HUDEP-2 (cell line): ENCODE measurements at regions not wholly inside any gene's neighbourhood (a gene's known extent, or its start where the extent isn't known, plus 50 kb on each side); places are given as distances from the start of the nearest gene placed in this dataset.
"Not testable (repeated sequence)": the region's sequence is repeated elsewhere in the genome, so short reads cannot be mapped to it uniquely, and the experiment has no call there.

ENCODE experiments used
- DNase-seq, 76 experiments: peaks; one replicate each; lab custom pipeline; 2025; ENCODE audit not compliant: unreplicated experiment in 76 of 76; lab: John Stamatoyannopoulos, UW

DNA sequence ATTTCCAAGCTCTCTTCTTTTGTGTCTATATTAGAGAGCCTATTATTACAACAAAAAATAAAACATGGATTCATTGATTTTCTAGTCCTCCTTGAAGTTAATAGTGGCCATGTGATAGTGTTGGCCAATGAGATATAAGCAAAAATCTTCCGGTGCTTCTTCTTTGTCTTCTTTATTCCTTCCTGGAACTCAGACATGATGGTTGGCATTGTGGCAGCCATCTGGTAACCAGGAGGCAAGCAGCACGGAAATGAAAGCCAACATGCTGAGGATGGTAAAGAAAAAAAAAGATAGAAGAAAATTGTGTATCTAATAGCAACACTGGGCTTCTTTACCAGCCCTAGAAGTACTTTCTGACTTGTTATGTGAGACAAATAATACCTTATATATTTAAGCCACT lies 50.8 kb upstream of the SEL1L start:
- DNase-seq: no peak

DNA sequence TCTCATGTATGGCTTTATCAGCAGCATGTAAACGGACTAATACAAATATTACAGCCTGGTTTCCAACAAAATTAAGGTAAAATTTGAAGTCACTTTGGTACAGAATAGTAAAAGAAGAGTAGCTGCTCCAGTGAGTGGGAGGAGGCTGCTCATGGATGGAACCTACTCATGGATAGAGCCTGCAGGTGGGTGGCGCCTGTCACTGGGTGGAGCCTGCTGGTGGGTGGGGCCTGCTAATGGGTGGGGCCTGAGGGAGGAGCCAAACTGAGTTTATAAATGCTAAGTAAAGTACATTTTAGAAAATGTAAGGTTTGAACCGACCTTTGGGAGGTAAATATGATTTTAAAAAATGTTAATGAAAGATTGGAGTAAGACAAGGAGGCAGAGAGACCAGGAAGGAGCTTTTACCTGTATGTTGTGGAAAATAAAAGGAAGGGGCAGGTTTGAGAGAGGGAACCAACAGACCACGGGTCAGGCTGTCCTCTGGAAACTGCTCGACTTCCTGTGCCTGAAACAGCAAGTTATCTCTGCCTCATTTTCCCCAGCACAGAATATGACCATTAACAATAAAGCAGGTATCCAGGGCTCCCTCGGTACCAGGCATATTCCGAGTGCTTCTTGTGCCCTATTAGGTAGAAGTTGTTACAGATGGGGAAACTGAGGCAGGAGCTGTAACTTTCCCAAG lies 55.9 kb upstream of the SEL1L start:
- DNase-seq: peak in 3 of 76 experiments; percentile 3 to 11 (median 5)

DNA sequence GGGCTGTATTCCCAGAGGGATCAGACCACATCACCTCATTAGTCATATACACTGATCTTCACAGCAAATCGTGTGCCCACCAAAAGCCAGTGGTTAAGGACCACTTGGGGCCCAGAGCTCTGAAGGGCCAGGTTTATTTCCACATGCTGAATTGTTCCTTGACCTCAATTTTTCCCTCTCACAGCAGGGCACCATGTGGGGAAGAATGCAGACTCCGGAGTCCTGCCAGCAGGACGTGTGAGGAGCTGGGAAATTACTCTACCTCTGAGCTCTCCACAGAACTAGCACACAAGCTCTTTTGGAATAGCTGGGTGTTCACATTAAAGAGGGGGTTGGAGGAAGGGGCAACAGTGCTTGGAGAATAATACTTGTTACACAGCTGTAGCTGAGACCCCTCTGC lies 57.6 kb upstream of the SEL1L start:
- DNase-seq: no peak

DNA sequence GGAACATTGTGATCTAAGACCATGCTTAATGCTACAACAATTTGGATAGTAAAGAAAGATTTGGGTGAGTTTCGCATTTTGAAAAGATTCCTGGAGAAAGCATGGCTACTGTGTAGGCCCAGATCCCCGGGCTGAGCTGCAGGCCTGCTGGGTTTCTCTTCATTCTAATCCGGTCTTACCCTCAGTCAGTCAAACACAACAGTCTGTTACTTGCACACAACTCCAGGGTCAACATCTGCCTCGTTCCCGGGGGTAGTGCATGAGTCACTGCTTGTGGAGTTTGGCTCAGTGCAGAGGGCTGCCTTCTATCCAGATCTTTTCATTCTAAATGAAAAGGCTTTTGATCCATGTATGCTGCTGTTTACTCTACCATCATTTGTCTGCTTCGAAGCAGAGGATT lies 60.4 kb upstream of the SEL1L start:
- DNase-seq: no peak

DNA sequence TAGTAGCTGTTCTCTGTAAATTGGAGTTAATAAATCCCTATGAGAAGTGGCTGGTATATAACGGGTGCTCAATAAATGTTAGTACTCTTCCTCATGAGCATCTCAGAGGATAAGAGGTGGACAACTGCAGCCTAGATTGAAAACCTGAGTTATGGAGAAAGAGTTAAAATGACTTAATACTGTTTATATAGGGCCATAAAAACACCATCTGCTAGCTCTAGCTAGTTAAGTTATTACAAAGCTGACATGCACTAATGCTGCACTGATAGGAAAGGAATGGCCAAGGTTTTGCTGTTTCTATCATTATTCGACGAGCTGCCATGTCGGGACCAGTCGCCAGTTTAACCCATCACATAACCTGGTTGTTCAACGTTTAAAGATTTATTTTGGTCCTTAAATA lies 72.0 kb upstream of the SEL1L start:
- no peak for DNase-seq

DNA sequence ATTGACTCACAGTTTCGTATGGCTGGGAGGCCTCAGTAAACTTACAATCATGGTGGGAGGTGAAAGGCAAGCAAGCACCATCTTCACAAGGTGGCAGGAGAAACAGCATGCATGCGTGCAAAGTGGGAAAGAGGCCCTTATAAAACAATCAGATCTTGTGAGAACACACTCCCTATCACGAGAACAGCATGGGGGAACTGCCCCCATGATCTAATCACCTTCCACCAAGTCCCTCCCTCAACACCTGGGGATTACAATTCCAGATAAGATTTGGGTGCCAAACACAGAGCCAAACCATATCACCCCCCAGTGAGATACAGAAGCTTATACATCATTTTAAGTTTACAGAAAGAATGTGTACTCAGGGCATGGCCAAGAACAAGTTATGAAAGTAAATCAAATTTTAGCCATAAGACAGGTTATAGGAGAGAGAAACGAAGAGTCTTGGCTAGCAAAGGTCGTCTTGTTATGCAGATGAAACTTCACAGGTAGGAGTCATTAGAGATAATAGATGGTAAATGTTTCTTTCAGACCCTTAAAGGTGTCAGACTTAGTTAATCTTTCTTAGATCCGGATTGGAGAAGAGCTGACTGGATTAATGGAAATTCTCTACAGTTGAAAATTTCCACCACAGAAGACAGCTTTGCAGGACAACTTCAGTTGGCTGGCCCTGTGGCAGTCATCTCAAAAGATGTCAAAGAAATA lies 79.8 kb upstream of the SEL1L start:
- DNase-seq: no peak

DNA sequence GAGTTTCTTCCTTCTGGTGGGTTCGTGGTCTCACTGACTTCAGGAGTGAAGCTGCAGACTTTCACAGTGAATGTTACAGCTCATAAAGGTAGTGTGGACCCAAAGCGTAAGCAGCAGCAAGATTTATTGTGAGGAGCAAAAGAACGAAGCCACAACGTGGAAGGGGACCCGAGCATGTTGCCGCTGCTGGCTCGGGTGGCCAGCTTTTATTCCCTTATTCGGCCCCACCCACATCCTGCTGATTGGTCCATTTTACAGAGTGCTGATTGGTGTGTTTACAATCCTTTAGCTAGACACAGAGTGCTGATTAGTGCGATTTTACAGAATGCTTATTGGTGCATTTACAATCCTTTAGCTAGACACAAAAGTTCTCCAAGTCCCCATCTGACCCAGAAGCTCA lies 80.6 kb upstream of the SEL1L start:
- not testable (repeated sequence) for DNase-seq

DNA sequence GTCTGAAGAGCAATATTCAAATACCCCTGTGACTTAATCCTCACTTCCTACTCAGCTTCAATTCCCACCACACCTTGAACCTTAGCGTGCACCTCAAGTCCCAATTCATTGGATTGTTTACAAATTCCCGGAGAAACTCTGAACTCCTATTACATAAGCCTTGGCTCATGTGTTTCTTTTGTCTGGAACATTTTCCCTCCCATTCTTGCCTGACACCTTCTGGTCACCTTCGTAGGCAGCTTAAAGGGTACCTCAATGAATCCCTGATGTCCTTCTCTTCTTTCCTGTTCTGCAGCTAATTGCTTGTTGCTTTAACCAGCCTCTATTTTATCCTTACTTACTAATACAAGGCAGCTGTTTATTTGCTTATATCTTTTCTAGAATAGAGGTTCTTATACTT lies 85.0 kb upstream of the SEL1L start:
- DNase-seq: no peak

DNA sequence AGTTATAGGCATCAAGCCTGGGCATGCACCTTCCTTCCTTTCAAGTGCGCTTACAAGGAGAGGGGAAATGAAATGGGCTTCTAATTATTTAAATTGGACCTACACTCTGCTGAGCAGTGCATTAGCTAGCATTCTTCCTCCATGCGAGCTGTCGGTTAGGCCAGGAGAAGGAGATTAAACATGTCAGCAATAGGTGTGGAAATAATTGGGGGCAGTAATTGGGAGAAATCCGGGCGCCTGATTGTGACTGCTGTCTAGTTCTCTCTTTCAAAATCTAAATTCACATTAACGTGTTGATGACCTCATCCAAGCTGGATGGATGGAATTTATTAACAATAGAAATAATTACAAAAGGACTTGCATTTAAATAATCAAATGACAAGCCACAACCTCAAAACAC lies 86.2 kb upstream of the SEL1L start:
- no peak for DNase-seq

DNA sequence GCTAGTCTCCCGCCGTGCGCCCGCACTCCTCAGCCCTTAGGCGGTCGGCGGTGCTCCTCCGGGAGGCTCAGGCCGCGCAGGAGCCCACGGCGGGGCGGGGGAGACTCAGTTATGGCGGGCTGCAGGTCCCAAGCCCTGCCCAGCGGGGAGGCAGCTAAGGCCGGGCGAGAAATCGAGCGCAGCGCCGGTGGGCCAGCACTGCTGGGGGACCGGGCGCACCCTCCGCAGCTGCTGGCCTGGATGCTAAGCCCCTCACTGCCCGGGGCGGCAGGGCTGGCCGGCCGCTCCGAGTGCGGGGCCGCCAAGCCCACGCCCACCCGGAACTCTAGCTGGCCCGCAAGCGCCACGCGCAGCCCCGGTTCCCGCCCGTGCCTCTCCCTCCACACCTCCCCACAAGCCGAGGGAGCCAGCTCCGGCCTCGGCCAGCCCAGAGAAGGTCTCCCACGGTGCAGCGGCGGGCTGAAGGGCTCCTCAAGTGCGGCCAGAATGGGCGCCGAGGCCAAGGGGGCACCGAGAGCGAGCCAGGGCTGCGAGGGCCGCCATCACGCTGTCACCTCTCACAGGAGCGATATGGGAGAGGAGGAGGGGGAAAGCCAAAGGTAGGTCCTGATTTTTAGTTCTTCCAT lies 90.2 kb upstream of the SEL1L start:
- not testable (repeated sequence) for DNase-seq

DNA sequence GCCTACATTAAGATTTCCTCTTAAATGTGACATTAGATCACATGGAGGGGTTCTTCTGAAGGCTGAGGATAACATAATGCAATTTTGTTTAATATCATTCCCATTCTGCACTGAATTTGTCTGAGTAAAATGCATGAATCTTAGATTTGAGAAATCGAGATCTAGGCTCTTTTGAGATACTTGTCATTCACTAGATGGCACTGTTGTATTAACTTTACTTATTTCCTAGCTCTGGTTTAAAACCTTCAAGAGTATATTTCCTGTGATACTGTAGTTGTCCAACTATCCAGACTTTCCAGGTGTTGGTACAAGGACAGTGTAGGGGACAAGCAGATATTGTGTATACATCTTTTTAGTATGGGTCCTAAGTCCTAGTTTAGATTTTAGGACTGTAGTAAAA lies 91.7 kb upstream of the SEL1L start:
- peak in 4 of 76 experiments; percentile 1 to 40 (median 2) for DNase-seq

DNA sequence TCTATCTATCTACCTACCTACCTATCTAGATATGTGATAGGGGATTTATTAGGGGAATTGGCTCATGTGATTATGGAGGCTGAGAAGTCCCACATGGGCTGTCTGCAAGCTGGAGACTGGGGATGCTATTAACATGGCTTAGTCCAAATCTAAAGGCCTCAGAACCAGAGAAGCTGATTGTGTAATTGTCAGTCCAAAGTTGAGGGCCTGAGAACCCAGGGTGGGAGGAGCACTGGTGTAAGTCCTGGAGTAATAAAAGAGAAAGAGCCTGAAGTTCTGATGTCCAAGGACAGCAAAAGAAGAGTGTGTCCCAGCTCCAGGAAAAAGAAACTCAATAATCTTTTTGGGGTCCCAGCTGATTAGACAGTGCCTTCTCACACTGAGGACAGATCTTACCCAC lies 98.5 kb upstream of the SEL1L start:
- no peak for DNase-seq

DNA sequence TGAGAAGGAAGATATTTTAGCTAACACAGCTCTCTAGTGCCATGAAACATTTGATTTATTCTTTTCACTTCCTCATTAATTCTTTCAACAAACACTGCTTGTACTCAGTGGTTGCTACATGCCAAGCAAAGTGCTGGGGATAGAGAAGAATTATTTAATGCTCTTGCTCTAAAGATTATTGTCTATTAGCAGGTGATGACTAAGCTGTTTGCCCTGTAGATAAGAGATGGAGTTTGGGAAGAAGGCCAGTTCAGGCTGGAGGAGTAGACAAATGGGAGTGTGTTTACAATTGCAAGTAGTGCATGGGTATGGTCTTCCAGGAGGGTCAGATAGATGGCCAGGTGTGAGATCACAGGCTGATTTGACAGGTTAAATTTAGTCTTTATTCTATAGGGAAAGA lies 99.8 kb upstream of the SEL1L start:
- no peak for DNase-seq

DNA sequence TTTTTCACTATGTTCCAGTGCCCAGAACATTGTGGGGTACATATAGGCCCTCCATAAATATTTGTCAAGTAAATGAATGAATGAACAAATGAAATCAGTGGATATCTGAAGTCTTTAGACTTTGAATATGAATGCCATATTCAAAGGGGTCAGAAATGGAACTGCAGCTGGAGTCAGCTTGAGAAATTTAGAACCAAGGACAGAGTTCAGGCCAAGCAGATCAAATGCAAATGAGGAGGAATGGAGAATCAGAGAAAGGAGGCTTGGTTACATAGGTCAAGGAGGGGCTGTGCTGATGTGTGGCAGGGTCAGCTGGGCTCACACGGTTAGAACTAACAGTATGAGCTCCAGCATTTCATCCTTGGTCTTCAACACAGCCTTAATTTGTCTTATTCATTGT lies 104.0 kb upstream of the SEL1L start:
- no peak for DNase-seq

DNA sequence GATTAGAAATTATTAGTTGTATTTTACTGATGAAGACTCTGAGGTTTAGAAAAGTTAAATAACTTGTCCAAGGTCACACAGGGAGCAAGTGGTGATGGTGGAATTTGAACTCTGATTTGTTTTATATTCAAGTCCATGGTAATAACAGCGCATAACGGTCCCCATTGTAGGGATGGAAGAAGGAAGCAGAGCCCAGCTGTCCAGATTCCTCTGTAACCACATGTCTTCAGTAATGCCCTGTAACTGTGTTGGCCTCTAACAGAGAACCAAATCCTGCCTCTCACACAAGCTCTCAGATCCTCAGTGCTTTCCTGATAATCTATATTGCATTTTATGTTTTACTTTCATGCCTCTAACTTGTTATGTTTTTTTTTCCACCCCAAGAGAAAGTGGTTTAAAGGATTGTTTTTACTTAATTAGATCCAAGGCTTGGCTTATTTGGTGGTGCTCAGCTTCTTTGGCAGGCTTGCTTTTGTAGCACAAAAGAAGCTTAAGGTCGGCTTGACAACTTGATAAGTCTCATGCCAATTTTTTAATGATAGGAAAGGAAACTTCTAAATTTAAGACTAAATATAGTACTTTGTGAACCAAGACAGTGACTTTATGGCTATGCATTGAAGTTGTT lies 105.1 kb upstream of the SEL1L start:
- DNase-seq: no peak

DNA sequence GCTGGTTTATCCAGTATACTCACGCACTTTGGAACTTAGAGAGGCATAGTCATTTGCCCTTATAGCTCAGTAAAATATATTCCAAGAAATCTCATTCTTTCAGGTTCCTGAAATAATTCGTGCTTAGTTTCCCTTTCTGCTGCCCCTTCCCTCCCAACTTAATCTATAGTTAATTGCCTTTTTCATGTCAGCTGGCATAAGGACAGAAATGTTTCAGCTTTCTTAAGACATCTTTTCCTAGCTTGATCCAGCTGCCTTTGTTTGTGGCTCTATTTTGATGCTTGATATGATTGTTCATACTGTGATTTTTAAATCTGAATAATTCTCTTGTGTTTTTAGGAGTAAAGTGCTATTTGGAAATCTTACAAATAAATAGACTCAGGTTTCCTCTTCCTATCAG lies 120.0 kb upstream of the SEL1L start:
- no peak for DNase-seq

DNA sequence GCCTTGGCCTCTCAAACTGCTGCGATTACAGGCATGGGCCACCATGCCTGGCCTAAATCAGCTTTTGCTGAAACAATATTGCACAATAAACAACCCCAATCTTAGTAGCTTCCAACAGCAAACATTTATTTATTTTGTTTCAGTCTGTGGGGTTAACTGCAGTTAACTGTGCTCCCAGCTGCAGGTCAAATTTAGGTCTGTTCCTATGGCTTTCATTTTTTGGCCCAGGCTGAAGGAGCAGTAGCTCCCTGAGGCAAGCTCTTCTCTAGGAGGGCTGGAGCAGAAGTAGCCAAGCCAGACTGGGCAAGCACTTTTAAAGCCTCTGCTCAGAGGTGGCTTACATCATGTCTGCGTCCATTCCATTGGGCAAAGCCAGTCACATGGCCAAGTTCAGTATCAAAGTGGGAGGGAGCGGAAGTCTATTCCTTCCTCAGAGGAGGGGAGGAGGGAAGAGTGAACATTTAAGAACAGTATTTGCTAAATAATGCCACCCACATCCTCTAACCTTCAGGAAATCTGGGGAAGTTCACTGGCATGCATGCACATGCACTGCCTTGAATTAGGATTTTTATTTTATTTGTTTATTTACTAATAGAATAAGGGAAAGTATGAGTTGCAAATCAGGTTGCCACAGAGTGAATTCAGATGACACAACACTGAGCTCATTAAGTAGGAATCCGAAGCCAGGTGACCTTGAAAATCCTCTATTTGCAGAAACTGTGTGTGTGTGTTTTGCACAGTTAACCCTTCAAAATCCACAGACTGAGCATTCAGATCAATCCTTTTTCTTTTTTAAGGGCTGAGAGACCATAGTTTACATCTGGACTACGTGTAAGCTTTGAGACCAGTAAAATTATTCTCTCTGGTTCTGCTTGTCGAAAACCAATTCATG lies 122.0 kb upstream of the SEL1L start:
- no peak for DNase-seq

DNA sequence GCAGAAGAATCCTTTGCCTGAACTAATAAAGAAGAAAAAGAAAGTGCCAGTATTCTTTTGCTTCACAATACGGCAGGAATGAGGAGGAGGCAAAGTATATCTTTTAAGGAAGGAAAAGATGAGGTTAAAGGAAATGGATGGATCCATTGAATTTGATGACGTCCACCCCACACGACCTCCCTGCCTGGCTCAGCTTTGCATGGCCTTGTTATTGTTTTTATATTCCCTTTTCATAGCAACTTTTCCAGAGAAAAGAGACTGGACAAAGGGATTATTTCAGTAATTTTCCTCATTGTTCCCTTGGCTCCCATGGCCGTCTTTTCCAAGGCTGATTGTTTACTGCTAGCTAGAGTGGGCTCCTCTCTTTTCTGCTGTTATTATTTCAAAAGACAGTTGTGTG lies 123.2 kb upstream of the SEL1L start:
- DNase-seq: no peak

DNA sequence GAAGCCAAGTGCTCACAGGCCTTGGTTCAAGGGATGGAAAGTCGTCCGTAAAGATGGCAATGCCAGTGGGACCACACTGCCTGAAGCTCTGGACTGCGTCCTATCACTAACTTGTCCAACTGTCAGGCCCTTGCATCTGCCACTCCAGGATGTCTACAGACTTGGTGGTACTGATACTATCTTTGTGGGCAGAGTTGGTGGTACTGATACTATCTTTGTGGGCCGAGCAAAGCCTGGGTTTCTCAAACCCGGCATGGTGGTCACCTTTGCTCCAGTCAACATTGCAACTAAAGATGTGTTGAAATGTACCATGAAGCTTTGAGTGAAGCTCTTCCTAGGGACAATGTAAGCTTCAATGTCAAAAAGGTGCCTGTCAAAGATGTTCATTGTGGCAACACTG lies 128.4 kb upstream of the SEL1L start:
- DNase-seq: no peak

DNA sequence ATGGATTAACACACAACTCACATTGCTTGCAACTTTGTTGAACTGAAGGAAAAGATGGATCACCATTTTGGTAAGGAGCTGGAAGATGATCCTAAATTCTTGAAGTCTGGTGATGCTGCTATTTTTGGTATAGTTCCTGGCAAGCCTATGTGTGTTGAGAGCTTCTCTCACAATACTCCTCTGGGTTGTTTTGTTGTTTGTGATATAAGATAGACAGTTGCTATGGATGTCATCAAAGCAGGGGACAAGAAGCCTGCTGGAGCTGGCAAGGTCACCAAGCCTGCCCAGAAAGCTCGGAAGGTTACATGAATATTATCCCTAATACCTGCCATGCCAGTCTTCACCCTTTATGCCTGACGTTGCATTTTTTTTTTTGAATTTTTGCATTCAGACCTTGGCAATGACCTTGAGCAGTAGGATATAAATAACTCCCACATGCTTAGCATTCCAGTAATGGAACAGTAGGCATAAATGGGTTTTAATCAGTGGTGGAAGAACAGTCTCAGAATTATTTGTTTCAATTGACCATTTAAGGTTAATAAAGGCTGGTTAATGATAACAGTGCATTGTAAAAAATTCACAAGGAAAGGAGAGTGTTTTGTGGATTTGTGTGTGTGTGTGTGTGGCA lies 129.0 kb upstream of the SEL1L start:
- no peak for DNase-seq
